ENCODE measurements at regions not wholly inside any gene's neighbourhood (a gene's known extent, or its start where the extent isn't known, plus 50 kb on each side); places are given as distances from the start of the nearest gene placed in this dataset.

DNA sequence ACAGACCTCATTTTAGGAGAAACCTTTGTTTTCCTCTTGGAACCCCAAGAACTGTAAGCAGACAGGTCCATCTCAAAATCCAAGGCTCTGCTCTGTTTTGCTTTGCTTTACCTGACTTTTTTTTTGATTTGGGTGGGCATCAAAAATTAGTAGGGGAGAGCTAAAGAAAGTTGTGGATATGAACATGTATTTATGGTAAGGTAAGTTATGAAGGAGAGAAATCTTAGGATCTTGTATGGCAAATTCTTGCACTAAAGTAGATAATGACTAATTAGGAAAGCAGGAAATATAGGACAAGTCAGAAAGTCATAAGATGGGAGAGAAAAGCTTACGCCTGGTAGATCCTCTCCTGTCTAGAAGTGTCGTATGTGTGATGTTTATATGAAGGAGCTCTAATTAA, 116.1 kb upstream of the VPREB1 start:
- H3K27me3 Mint-ChIP-seq, result peaks cover 3% of the 10 kb centered on the region
- H3K9me3 Mint-ChIP-seq, result no peaks in the 10 kb centered on the region
- no peak overlapping the region for H3K27ac Mint-ChIP-seq
- DNase-seq (no peak), ATAC-seq (no peak)
- H3K4me1 Mint-ChIP-seq (ENCODE audit: low read depth), result peaks cover 2% of the 10 kb centered on the region
- CTCF ChIA-PET, result interaction anchor here (0.8 kb wide), 1 partner anchor 68 kb away, joined by 3 read pairs; no protein-coding TSS in a partner anchor
- intact Hi-C loops (cut with micrococcal nuclease), result no loop called here
- TF ChIP-seq, protein P1, sequence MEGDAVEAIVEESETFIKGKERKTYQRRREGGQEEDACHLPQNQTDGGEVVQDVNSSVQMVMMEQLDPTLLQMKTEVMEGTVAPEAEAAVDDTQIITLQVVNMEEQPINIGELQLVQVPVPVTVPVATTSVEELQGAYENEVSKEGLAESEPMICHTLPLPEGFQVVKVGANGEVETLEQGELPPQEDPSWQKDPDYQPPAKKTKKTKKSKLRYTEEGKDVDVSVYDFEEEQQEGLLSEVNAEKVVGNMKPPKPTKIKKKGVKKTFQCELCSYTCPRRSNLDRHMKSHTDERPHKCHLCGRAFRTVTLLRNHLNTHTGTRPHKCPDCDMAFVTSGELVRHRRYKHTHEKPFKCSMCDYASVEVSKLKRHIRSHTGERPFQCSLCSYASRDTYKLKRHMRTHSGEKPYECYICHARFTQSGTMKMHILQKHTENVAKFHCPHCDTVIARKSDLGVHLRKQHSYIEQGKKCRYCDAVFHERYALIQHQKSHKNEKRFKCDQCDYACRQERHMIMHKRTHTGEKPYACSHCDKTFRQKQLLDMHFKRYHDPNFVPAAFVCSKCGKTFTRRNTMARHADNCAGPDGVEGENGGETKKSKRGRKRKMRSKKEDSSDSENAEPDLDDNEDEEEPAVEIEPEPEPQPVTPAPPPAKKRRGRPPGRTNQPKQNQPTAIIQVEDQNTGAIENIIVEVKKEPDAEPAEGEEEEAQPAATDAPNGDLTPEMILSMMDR (IDR thresholded peaks at IDR 0.05), result no peak
- POLR2A ChIA-PET, result no interaction called here
- no peak overlapping the region for H3K4me3 Mint-ChIP-seq
- no peaks in the 10 kb centered on the region for H3K36me3 Mint-ChIP-seq (ENCODE audit: low read depth)

DNA sequence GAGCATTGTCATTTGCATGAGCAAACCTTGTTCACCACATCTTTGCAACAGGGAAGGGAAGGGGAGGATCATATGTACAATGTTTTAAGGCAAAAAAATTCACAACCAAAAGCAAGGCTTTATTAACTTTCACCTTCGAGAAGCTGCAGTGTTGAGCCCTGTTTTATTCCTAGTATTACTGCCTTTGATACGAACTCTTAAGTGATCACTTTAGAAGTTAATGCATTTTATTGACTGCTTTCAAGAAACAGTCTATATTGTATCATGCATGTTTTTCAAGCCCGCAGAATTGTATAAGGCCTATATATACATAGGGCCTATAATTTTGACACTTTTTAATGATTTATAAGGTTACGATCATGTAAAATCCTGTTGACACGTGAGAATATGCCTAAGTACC, 117.5 kb upstream of the VPREB1 start:
- no peak overlapping the region for H3K27ac Mint-ChIP-seq
- POLR2A ChIA-PET, result no interaction called here
- ATAC-seq (no peak), DNase-seq (no peak)
- no peaks in the 10 kb centered on the region for H3K9me3 Mint-ChIP-seq
- peaks cover 5% of the 10 kb centered on the region for H3K27me3 Mint-ChIP-seq
- no peaks in the 10 kb centered on the region for H3K36me3 Mint-ChIP-seq (ENCODE audit: low read depth)
- intact Hi-C loops (cut with micrococcal nuclease), result no loop called here
- CTCF ChIA-PET, result no interaction called here
- no peak overlapping the region for H3K4me3 Mint-ChIP-seq
- TF ChIP-seq, protein P1 (IDR thresholded peaks at IDR 0.05), result no peak
- H3K4me1 Mint-ChIP-seq (ENCODE audit: low read depth), result peaks cover 2% of the 10 kb centered on the region

DNA sequence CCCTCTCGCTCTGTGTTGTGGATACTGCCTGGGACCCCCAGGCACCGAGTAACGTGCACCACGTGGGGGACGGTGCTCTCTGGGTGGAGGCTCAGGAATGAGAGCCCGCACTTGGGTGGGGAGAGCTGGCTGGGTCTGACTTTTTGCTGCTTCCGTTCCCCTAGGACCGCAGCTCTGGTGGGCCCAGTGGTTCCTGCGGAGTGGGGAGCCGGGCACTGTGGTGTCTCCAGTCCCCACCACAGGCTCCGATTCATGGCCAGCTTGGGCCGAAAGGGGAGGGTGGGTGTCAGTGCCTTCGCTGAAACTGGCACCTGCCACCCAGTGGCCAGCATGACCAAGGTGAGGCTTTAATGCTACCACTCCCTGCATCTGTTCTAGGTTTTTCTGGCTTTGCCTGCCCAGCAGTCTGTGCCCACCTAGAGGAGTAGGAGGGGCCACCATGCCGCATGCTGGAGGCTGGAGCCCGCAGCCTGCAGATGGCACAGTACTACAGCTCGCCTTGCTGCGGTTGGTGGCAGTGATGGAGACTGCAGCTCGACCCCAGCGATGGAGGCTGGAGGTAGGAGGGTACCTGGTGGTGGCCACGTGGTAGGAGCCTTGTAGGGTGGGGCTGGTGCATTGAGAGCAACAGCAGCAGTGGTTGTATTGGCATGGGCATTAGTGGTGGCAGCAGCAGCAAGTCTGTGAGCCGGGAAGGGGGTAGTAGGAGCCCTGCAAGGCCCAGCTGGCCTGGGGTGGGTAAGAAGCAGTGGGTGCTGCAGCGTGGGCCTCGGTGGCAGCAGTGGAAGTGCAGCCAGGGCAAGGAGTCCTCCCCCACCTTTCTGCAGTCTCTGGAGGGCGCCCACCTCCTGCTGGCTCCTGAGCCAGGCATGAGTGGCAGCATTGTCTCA, 118.8 kb upstream of the VPREB1 start:
- Mint-ChIP-seq H3K9me3 (no peaks in the 10 kb centered on the region), H3K27me3 (peaks cover 5% of the 10 kb centered on the region), H3K27ac (no peak overlapping the region), H3K36me3 (ENCODE audit: low read depth) (no peaks in the 10 kb centered on the region), H3K4me1 (ENCODE audit: low read depth) (no peaks in the 10 kb centered on the region), H3K4me3 (no peak overlapping the region)
- ChIA-PET CTCF (no interaction called here), POLR2A (interaction anchor here (1.1 kb wide), 1 partner anchor 11 kb away, joined by 3 read pairs; no protein-coding TSS in a partner anchor)
- ATAC-seq (no peak), DNase-seq (no peak)
- TF ChIP-seq, protein P1 (IDR thresholded peaks at IDR 0.05), result no peak
- intact Hi-C loops (cut with micrococcal nuclease), result no loop called here

DNA sequence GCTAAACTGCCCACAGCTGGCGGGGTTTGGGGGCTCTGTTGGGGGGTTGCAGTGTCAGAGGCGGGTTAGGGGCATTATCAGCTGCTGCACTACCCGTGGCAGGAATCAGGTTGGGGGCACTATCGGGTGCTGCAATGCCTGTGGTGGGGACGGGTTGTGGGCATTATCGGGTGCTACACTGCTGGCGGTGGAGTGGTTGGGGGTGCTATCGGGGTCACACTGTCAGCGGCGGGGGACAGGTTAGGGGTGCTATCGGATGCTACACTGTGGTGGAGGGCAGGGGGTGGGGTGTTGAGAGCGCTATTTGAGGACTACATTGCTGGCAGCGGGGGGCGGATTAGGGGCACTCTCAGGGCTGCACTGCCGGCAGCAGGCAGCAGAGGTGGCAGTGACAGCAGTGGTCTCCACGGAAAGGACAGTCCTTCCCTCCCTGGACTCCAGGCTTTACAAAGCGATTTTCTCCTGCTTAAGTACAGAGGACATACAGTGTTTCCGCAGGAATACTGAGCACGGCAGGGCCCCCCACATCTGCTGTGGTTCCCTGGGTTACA, 119.5 kb upstream of the VPREB1 start:
- intact Hi-C loops (cut with micrococcal nuclease), result no loop called here
- TF ChIP-seq, protein P1 (IDR thresholded peaks at IDR 0.05), result no peak
- ChIA-PET POLR2A (interaction anchor here (1.1 kb wide), 1 partner anchor 12 kb away, joined by 3 read pairs; no protein-coding TSS in a partner anchor), CTCF (interaction anchor here (1.1 kb wide), 1 partner anchor 15 kb away, joined by 3 read pairs; no protein-coding TSS in a partner anchor)
- H3K36me3 Mint-ChIP-seq (ENCODE audit: low read depth), result no peaks in the 10 kb centered on the region
- no peak overlapping the region for H3K27ac Mint-ChIP-seq
- peaks cover 7% of the 10 kb centered on the region for H3K27me3 Mint-ChIP-seq
- no peak overlapping the region for H3K4me3 Mint-ChIP-seq
- no peaks in the 10 kb centered on the region for H3K9me3 Mint-ChIP-seq
- no peaks in the 10 kb centered on the region for H3K4me1 Mint-ChIP-seq (ENCODE audit: low read depth)
- DNase-seq (no peak), ATAC-seq (no peak)

DNA sequence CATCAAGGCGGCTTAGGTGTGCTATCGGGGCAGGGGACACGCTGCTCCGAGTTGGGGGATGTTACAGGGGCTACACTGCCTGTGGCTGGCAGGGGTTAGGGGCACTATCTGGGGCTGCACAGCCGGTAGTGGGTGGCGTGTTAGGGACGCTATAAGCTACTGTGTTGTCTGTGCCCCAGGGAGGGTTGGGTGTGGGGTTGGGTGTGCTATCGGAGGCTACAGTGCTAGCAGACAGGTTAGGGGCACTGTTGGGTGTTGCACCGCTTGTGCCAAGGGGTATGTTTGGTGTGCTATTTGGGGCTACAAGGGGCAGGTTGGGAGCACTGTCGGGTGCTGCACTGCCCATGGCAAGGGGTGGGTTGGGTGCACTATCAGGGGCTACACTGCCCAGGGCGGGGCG, 120.2 kb upstream of the VPREB1 start:
- TF ChIP-seq, protein P1 (IDR thresholded peaks at IDR 0.05), result no peak
- intact Hi-C loops (cut with micrococcal nuclease), result no loop called here
- POLR2A ChIA-PET, result no interaction called here
- no peak overlapping the region for H3K27ac Mint-ChIP-seq
- ATAC-seq, result no peak
- H3K27me3 Mint-ChIP-seq, result peaks cover 9% of the 10 kb centered on the region
- H3K36me3 Mint-ChIP-seq (ENCODE audit: low read depth), result no peaks in the 10 kb centered on the region
- CTCF ChIA-PET, result interaction anchor here (1.1 kb wide), 1 partner anchor 14 kb away, joined by 3 read pairs; no protein-coding TSS in a partner anchor
- H3K4me1 Mint-ChIP-seq (ENCODE audit: low read depth), result no peaks in the 10 kb centered on the region
- no peaks in the 10 kb centered on the region for H3K9me3 Mint-ChIP-seq
- no peak overlapping the region for H3K4me3 Mint-ChIP-seq
- DNase-seq, result no peak

Data from activated CD8-positive, alpha-beta T cell treated with anti-CD3 and anti-CD28 coated beads for 36 hours (primary cell).